HG02970 (cell line): ENCODE measurements at regions not wholly inside any gene's neighbourhood (a gene's known extent, or its start where the extent isn't known, plus 50 kb on each side); places are given as distances from the start of the nearest gene placed in this dataset.

Experiments
- ATAC-seq: cut with Tn5 transposase; IDR thresholded peaks from one replicate; pipeline ENCODE4 v1.9.1; 2021; ENCODE audit warnings: mild to moderate bottlenecking, moderate library complexity, moderate number of reproducible peaks; ENCODE audit not compliant: unreplicated experiment, low FRiP score

DNA sequence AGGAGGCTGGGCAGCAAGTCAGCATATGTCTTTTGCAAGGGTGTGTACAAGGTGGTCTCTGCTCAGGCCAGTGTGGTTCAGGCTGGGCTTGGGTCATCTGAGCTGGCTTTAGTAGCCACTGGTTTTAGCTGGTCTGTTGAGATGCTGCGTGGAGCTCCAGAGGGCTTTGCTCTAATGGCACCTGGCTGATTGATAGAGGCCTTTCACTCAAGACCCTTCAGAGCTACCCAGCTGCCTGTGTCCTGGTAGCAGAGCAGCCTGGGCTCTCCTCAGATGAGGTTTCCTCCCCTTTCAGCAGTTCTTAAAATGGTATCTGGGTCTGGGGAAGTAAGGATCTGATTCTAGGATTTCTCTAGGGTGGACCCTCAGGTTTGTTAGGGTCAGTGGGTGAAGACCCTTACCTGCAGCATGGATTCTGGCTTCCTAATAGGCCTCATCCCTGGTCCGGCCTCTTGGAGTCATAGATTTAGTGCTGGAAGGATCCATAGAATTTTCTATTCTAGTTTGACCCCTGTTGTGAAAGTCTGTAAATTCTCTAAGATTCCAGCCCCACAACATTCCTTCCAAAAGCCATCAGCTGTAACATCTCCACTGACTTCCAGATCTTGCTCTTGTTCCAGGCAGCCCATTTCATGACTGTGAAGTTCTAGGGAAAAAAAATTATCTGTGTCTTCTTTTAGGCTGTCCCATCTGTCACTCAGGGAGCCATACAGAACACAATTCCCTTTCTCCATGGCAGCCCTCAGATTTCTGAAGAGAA is 190.2 kb upstream of the ZBED5 start:
- ATAC-seq: no peak

DNA sequence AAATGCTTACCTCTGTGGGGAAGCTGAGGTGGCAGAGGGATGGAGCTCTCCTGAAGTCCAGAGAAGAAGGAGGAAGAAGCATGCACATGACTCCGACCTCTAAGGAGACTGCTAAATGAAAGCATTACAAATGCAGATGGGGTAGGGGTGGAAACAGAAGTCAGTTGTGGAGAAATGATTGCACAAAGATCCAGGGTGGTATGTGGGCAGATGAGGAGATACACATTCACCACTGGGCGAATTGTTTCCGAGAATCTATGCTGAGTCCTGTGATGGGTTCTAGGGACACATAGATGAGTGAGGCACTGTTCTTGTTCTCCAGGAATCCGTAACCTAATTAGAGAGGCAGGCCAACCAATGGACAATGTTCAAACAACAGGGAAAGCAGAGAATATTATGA is 188.9 kb upstream of the ZBED5 start:
- ATAC-seq: no peak

DNA sequence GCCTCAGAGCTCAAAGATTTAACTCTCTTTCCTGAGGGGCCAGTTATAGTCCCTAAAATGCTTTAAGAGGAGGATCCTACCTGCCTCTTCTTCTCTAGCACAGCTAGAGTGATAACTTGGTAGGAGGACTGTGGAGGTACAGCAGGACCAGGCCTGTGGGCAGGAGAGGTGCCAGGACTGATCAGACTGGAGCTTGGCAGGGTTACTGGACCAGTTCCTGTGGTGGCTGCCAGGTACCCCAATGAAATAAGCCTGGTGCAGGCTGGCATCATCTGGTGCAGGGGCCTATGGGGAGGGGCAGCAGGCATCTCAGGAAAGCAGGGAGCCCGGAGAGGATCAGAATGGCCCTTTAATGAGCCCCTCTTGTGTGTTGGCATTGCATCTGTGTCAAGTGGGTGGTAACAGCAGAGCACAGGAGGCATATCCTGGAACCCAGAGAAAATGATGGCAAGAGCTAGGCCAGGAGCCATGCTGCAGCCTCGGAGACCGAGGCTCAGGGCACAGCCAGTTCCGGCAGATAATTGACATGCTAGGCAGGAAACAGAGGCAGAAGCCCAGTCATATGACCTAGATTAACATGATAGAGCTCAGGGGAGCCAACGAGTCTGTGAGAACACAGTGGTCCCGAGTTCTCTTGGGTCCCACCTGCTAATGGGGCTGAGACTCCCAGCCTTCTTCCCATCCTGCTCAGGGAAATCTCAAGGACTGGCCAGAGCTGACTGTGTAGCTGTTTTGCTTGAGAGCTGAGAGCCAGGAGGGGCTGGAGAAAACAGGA is 187.5 kb upstream of the ZBED5 start:
- ATAC-seq: no peak

- ATAC-seq: no peak
Observed at GRCh38 chr11:11044137-11044855, 186.4 kb upstream of the ZBED5 start.

GRCh38 chr11:11043721-11044120 is 185.9 kb upstream of the ZBED5 start:
- ATAC-seq: no peak

DNA sequence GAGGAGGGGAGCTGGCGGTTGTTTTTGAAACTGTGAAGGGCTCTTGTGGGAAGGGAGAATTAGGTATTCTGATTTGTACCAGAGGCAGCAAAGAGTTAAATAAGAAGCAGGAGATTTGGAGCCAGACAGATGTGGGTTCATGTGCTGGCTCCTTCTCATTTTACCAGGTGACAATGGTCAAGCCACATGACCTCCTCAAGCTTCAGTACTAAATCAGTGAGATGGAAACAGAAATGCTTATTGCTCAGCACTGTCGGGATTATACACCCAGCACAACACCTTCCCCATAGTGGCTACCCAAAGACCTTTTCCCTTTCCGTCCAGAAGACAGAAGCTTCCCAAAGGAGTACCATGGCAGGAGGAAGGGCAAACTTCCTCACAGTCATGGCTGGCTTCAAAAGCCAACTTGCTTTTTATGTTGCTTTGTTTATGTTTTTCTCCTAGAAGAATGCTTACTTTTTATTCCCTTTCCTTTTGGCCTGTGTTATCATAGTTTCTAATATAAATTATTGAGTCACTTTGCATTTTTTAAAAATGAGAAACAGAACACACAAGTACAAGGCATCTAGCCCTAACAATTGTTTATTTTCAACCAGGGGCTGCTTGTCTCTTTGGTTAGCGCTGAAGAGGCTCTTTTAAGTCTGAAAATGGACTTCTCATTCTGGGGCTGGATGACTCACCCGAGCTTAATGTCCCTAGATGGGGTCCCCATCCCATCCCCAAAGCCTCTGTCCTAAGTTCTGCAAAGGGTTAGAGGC is 181.5 kb upstream of the ZBED5 start:
- ATAC-seq: no peak

GRCh38 chr11:11038782-11039181 is 180.9 kb upstream of the ZBED5 start:
- ATAC-seq: no peak

DNA sequence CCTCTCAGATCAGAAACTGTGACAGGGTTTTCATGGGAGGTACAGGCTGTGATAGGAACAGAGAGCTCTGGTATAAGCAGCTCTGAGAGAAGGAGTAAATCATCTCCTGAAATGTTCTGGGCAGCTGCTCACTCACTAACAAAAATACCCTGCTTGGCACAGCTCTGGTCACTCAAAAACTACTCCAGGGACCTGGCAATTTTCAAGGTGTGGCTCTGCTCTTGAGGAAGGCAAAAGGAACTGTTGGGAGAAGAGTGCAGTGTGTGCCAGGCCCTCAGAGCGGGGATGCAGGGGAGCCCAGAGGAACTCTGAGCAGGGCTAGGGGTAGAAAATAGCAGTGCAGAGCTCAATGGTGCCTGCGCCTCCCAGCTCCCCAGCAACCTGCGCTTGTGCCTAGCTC is 180.5 kb upstream of the ZBED5 start:
- no peak for ATAC-seq

GRCh38 chr11:11036848-11037732 is 179.2 kb upstream of the ZBED5 start:
- ATAC-seq: no peak

DNA sequence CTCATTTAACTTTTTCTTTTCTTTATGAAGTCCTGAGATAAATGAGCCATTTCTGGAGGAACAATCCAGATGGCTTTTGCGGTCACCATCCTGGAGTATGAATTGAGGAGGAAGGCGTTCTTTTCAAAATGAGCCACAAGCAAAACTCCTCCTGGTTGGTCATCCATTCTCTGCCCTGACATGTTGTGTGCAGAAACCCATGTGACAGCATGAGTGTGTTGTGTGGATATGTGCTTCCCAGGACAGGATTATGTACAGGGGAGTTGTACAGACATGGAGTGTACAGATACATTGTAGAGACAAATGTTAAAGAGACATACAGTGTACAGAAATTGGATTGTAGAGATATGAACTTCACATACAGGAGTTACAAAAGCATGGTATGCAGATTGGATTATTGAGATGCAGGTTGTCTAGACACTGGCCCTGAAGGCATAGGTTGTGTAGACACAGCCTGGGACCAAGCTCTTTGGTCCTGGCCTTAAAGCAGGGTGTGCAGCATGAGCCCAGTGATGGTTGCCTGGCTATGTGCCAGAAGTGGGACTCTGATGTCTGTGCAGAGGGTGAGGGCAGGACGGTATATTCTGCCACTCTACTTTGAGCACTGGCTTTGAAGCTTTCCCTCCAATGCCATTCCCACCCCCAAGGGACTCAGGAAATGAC is 178.5 kb upstream of the ZBED5 start:
- ATAC-seq: no peak

DNA sequence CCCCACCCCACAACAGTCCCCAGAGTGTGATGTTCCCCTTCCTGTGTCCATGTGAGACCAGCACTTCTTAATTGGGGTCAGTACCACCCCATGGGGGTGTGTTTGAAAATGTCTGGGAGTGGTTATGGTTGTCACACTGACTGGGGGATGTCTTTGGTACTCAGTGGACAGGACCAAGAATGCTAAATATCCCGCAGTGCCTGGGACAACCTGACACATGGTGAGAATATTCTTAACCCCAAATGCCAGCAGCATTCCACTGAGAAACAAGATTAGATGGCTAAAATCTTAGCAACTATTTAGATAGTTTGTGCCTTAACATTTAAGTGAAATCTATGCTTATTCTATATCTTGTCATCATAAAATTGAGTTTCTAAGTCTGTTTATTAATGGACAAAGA is 177.5 kb upstream of the ZBED5 start:
- no peak for ATAC-seq

- no peak for ATAC-seq
Observed at GRCh38 chr11:11034476-11034875, 176.6 kb upstream of the ZBED5 start.

GRCh38 chr11:11032066-11032465 is 174.2 kb upstream of the ZBED5 start:
- no peak for ATAC-seq

GRCh38 chr11:11029027-11029426 is 171.2 kb upstream of the ZBED5 start:
- no peak for ATAC-seq

DNA sequence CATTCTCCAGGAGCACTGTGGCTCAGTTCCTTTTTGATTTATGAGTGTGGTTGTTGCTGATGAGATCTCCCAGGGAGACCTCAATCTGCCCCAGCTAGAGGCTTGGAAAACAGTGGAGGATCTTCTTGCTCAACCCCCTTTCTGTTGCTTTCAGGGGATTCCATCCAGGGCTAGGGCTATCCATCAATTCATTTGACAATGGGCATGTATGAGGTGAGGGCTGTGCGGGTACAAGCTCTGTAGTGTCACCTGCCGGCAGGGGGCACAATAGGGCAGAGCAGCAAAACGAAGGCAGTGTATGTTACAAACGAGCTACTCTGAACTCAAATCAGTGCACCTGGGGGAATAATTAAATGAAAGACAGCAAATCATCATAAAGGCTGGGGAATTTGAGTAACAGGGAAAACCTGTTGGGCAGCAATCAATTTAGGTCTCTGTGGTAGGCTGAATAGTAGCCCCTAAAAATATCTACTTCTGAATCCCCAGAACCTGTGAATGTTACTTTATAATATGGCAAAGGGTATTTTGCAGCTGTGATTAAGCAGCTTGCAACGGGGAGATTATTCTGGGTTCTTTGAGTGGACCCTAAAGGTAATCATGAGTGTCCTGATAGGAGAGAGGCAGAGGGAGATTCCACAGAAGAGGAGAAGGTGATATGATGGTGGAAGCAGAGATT is 170.3 kb upstream of the ZBED5 start:
- ATAC-seq: no peak

DNA sequence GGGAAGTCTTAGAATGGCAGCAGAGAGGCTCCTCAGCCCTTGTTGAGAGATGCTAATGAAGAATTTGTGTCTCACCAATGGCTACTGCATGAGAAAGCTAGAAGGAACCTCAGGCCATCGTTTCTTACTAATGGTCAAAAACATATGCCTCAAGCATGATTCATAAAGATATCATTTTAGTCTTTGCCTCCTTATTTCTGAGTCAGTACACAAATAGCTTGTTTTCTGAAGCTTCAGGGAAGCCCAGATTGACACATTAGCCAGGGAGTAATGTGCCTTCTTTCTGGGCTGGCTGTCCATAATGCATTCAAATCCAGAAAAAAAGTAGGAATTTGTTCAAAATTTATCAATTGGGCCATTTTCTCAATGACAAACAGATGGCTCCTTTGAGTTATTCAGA is 169.4 kb upstream of the ZBED5 start:
- no peak for ATAC-seq

- no peak for ATAC-seq
Observed at GRCh38 chr11:11025087-11025486, 167.2 kb upstream of the ZBED5 start.

GRCh38 chr11:11022125-11022730 is 164.4 kb upstream of the ZBED5 start:
- ATAC-seq: no peak
